Right cardiac atrium (tissue), 5 donors: ENCODE measurements at regions not wholly inside any gene's neighbourhood (a gene's known extent, or its start where the extent isn't known, plus 50 kb on each side); places are given as distances from the start of the nearest gene placed in this dataset.
"Not testable (repeated sequence)": the region's sequence is repeated elsewhere in the genome, so short reads cannot be mapped to it uniquely, and the experiment has no call there.

Source experiments
- ATAC-seq, 2 donors: fragments of 200-7000 bp; cut with Tn5 transposase; one replicate each; pipeline versions ENCODE4 v1.8.0 to v1.9.1; 2020; ENCODE audit warnings: moderate library complexity in 2 of 2, mild to moderate bottlenecking in 1 of 2
- DNase-seq, 3 donors: peaks; one replicate each; pipeline ENCODE4 v3.0.0-alpha.2; 2020
- H3K27ac ChIP-seq: one replicate; pipeline ENCODE4 v1.5.1; 2013; ENCODE audit warnings: mild to moderate bottlenecking, low read length, control low read depth, moderate library complexity
- H3K27me3 ChIP-seq: one replicate; pipeline ENCODE4 v1.6.1; 2013; ENCODE audit not compliant: control insufficient read depth, insufficient read depth
- H3K4me1 ChIP-seq: one replicate; pipeline ENCODE4 v1.6.1; 2013; ENCODE audit warnings: low read length; ENCODE audit not compliant: control insufficient read depth, insufficient read depth
- H3K4me3 ChIP-seq: one replicate; pipeline ENCODE4 v1.5.1; 2013; ENCODE audit warnings: low read length, control low read depth
- H3K9me3 ChIP-seq: one replicate; pipeline ENCODE4 v1.6.1; 2013; ENCODE audit warnings: low read length; ENCODE audit not compliant: control insufficient read depth
- WGBS: extraction: QIAGEN DNeasy Blood & Tissue Kit; methylation state at CpG from one replicate; pipeline ENCODE4 v1.1.7; 2013; 5-methylcytosine and 5-hydroxymethylcytosine counted together
- intact Hi-C, 4 donors: fragments of 100-400 bp; cut with DNase I; formaldehyde crosslinking; loops; one replicate each; pipeline versions ENCODE4 v1.11.0 to v1.14.0; 2022 to 2023
- donor health status: healthy with polysubstance abuse.
- donor health status: DM: no; HTN: yes; CAD: no.
- donor health status: DM: no; HTN: no; CAD: no.
- donor health status: DM: no; HTN: yes; CAD: no; lungs with severe emphysema.
- donor health status: DM: yes; HTN: yes; CAD: no.

DNA sequence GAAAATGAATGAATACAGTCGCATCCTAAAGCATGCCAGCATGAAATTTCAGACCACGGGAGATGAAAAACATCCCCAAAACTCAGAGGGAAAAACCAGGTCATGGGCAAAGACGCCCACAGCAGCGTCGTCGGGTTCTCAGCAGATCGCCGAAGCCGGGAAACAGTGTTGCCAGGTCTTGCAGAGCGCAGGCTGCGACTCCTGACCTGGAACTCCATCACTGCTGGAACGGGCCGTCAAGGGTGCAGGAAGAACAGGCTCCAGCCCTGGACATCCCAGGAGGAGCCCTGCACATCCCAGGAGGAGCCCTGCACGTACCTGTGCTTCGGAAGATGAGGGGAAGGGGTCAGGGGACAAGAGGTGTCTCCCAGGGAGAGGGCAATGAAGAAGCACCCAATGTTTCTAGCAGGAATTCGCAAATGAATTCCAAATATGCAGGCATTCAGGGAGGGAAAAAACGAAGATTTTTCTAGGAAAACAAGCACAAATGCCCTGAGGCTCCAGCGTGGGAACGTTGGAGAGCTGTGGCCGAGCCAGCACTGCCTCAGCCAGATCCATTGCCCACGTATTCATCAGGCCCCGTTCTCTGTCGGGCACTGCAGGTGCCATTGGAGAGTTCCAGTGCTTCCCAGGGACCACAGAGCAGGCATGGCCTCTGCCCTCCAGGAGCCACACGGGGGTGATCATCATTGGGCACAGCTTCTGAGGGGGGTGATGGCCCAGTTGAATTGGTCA is 1110.4 kb downstream of the BRD1 start:
- 68% methylated on average over 24 of the region's 24 CpGs for WGBS
- no peaks in the 10 kb centered on the region for H3K9me3 ChIP-seq
- H3K4me3 ChIP-seq = no peak overlapping the region
- DNase-seq (peak in 1 of 3 donors; percentile 30), ATAC-seq (no peak)
- no peaks in the 10 kb centered on the region for H3K27me3 ChIP-seq
- no peaks in the 10 kb centered on the region for H3K4me1 ChIP-seq
- intact Hi-C loops = no loop called here
- no peak overlapping the region for H3K27ac ChIP-seq

DNA sequence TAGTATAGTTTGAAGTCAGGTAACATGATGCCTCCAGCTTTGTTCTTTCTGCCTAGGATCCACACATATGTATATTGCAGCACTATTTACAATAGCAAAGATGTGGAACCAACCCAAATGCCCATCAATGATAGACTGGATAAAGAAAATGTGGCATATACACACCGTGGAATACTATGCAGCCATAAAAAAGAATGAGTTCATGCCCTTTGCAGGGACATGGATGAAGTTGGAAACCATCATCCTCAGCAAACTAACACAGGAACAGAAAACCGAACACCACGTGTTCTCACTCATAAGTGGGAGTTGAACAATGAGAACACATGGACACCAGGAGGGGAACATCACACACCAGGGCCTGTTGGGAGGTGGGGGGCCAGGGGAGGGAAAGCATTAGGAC is 1111.5 kb downstream of the BRD1 start:
- H3K4me3 ChIP-seq, H3K9me3 ChIP-seq, H3K4me1 ChIP-seq, H3K27ac ChIP-seq, ATAC-seq, intact Hi-C loops, H3K27me3 ChIP-seq: not testable (repeated sequence)
- WGBS = 92% methylated on average over 3 of the region's 3 CpGs
- peak in 1 of 3 donors; percentile 21 for DNase-seq

DNA sequence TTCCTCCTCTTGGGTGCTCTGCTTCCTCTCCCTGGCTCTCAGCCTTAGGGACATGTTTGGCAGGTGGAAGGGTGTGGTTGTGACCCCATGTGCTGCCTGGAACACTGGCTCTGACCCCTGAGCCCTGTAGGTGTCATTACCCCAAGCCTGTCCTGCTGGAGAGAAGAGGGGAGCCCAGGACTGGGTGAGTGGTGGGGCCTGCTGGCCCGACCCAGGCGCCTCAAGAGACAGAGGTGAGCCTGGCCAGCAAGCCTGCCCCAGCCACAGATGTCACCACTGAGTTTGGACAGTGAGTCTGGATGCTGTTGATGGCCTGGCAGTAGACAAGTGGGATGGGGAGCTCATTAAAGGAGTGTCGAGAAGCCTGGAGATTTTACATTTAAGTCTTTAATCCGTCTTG is 1112.2 kb downstream of the BRD1 start:
- H3K27ac ChIP-seq = no peak overlapping the region
- DNase-seq (peak in 1 of 3 donors; percentile 24), ATAC-seq (no peak)
- intact Hi-C loops = no loop called here
- no peak overlapping the region for H3K4me3 ChIP-seq
- 79% methylated on average over 4 of the region's 4 CpGs for WGBS
- H3K27me3 ChIP-seq = no peaks in the 10 kb centered on the region
- H3K9me3 ChIP-seq = no peaks in the 10 kb centered on the region
- no peaks in the 10 kb centered on the region for H3K4me1 ChIP-seq

DNA sequence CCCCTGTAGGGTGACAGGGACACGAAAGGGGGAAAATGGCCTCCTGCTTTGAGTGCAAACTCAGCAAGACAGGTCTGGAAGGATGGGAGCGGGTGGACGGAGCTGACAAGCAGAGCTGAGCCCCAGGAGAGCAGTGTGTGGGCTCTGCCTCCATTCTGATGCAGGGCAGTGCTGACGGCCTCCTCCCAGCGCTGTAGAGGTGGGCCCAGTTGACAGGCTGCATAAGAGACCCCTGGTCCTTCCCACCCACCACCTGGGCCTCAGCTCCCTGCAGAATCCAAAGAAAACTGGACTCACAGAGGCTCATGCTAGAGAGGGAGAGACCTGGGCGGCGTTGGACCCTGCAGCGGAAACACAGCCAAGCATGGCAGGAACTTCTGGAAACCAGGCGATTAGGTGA is 1113.4 kb downstream of the BRD1 start:
- DNase-seq = peak in 1 of 3 donors; percentile 20
- H3K4me3 ChIP-seq = no peak overlapping the region
- 89% methylated on average over 9 of the region's 9 CpGs for WGBS
- H3K27me3 ChIP-seq = no peaks in the 10 kb centered on the region
- no peaks in the 10 kb centered on the region for H3K4me1 ChIP-seq
- no peaks in the 10 kb centered on the region for H3K9me3 ChIP-seq
- no peak for ATAC-seq
- H3K27ac ChIP-seq = no peak overlapping the region
- intact Hi-C loops = no loop called here

DNA sequence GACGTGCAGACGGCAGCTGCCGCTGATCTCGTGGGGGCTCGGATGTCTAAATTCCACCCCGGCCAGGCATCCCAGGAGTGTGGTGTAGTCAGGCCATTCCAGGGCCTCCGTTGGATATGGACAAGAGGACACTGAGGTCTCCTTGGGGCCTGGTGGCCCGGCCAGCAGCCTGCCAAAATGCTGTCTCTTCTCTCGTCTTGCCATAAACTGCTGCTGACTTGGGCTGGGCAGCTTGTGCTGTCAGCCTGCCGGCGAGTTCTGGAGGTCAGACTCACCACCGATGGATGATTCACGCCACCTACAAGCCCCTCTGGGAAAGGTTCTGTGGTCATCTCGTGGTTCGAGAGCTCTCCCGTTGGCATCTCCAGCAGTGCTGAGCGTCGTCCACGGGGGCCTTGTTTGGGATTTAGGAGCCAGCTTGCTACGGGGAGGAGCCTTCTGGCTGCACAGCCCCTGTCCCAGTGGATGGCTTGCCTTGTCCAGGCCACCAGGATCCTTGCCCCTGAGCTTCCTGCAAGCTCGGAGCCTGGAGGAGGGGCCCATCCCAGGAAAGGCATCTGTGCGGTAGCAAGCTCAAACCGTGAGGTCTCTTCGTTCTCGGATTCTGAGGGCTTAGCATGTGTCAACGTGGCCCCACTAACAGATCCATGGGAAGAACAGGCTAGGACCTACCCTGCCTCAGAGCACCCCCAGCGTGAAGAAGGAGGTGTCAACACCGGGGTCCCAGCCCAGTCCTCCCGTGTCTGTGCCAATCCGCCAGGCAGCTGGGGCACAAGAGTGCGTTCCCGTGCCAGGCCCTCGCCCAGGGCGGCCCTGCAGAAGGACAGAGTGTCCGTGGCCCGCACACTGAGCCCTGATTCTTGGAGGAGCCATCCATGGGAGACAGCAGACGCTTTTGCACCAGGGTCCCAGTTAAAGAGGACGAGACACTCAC is 1114.1 kb downstream of the BRD1 start:
- intact Hi-C loops = no loop called here
- DNase-seq = peak in 2 of 3 donors; percentile 15 to 23
- Histone ChIP-seq H3K4me3 (no peak overlapping the region), H3K9me3 (no peaks in the 10 kb centered on the region), H3K27ac (no peak overlapping the region), H3K27me3 (no peaks in the 10 kb centered on the region), H3K4me1 (no peaks in the 10 kb centered on the region)
- 82% methylated on average over 38 of the region's 38 CpGs for WGBS
- ATAC-seq = peak in 1 of 2 donors; percentile 30

DNA sequence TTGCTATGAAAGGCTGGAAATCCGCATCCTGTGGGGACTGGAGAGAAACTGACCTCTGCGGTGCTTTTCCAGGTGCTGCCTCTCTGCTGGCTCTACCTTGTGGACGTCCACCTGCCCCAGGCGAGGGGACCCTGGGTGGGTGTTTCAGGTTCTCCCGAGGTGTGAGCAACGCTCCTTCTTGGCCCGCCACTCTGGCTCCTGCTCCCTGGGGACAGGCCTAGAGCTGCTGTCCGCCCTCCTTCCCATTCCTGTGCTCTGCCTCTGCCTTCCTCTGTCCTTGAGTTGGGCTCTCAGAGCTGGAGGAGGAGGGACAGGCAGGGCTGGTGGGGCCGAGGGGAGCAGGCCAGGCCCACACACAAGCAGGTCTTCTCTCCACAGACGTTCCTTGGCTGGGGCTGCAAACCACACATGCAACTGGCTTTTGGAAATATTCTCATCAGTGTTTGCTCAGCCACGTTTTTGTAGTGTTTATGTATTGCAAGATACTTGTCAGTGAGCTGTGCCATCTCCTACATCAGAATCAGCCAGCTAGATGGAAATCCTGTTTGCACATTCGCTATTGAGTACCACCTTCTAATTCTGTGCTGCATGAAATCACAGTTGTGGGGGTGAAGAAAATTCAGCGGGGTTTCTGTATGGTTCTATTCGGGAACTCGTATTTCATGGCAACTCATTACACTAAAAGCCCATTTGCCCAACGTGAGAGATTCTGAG is 1115.0 kb downstream of the BRD1 start:
- ATAC-seq (no peak), DNase-seq (peak in 2 of 3 donors; percentile 4)
- Histone ChIP-seq H3K9me3 (no peaks in the 10 kb centered on the region), H3K4me1 (no peaks in the 10 kb centered on the region), H3K27ac (no peak overlapping the region), H3K4me3 (no peak overlapping the region), H3K27me3 (no peaks in the 10 kb centered on the region)
- intact Hi-C loops = no loop called here
- 72% methylated on average over 16 of the region's 16 CpGs for WGBS

DNA sequence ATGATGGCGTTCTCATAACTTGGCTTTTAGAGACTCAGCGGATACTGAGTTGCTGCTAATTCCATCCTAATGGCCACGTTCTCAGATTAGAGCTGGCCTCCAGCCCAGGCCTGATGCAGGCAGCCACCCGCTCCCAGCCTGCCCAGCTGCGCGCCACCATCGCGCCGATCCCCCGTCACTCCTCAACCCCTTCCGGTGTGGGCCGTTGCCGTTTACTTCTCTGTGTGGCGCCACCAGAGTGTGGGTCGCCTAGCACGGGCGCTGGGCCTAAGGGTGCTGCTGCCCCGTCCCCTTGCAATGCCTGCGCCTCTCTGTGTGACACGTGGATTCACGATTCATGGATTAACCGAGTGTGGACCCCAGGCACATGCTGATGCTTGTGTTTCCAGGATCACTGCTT is 1116.0 kb downstream of the BRD1 start:
- Histone ChIP-seq H3K27me3 (no peaks in the 10 kb centered on the region), H3K4me1 (no peaks in the 10 kb centered on the region), H3K9me3 (no peaks in the 10 kb centered on the region), H3K27ac (no peak overlapping the region), H3K4me3 (no peak overlapping the region)
- ATAC-seq (no peak), DNase-seq (no peak)
- 86% methylated on average over 22 of the region's 22 CpGs for WGBS
- intact Hi-C loops = no loop called here

DNA sequence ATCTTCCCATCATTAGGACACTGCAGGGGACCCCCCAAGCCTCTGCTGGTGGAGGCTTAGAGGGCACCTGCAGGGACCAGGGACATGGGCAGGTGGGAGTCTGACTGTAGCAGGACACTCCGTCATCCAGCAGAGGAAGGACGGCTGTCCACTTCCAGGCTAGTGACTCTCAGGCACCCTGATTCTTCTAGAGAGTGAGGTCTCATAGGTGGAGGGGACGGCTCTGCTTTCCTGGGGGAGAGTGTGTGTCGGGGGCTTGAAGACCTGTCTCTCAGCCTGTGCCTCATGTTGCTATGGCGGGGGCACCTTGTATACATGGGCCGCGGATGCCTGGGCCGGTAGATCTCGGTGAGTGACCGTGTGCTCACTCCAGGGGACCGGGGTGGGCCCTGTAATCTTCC is 1116.6 kb downstream of the BRD1 start:
- intact Hi-C loops = no loop called here
- Histone ChIP-seq H3K4me3 (no peak overlapping the region), H3K9me3 (no peaks in the 10 kb centered on the region), H3K27me3 (no peaks in the 10 kb centered on the region), H3K27ac (no peak overlapping the region), H3K4me1 (no peaks in the 10 kb centered on the region)
- no peak for DNase-seq
- 84% methylated on average over 11 of the region's 11 CpGs for WGBS
- ATAC-seq = no peak

DNA sequence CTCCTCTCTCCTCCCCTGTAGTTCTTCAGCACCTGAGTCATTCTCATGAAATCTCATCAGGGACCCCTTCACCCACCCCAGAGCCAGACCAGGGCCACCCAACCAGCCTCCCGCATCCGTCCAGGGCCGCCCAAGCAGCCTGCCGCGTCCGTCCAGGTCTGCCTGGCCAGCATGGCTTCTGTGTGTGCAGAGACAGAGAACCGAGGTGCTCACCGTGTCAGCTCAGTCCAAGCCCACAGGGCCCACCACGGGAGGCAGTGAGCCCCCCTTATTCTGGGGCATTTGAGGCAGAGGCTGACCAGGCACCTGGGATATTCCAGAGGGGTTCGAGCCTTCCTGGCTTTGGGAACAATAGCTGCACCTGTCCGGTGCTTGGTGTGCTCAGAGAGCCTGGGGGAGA is 1117.3 kb downstream of the BRD1 start:
- peak in 2 of 3 donors; percentile 8 to 25 for DNase-seq
- WGBS = 76% methylated on average over 11 of the region's 11 CpGs
- Histone ChIP-seq H3K27ac (no peak overlapping the region), H3K27me3 (no peaks in the 10 kb centered on the region), H3K4me3 (no peak overlapping the region), H3K4me1 (no peaks in the 10 kb centered on the region), H3K9me3 (no peaks in the 10 kb centered on the region)
- no peak for ATAC-seq
- intact Hi-C loops = no loop called here

DNA sequence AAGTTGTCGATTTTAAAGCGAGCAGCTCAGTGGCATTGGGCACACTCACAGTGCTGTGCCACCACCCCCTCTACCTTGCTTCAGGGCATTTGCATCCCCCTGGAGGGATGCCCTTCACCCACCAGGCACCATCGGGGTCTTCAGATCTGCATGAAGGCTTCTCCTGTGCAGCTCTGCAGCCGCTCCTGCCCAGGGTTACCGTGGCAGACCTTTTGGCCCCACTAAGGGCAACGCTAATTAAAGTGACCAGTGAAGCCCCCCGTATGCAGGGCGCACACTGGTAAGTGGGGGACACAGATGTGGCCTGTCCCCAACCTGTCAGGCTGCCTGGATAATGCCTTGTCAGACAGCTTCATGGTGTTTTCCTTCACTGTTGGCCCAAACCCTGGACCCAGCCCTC is 1117.7 kb downstream of the BRD1 start:
- no peaks in the 10 kb centered on the region for H3K27me3 ChIP-seq
- WGBS = 84% methylated on average over 8 of the region's 8 CpGs
- no peaks in the 10 kb centered on the region for H3K4me1 ChIP-seq
- H3K27ac ChIP-seq = no peak overlapping the region
- H3K4me3 ChIP-seq = no peak overlapping the region
- no peaks in the 10 kb centered on the region for H3K9me3 ChIP-seq
- intact Hi-C loops = no loop called here
- DNase-seq (peak in 2 of 3 donors; percentile 4 to 9), ATAC-seq (no peak)

DNA sequence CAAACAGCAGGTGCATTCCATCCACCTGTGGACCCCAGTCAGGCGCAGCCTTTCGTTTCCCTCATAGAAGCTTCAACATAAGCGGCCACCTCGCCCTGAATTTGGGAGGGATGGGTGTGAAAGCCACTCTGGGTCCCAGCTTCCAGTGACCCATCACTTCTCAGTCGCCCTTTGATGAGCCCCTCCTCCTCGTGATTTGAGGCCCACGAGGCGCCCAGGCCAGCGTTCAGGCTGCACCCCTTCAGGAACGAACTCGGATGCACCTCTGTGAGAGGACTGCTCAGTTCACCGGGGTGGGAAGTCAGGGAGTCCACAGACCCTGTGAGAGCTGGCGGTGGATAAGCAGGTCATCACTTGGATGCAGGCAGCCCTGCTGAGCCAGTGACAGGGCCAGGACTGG is 1118.2 kb downstream of the BRD1 start:
- peak in 1 of 3 donors; percentile 22 for DNase-seq

More for the DNA sequence above, 1118.2 kb downstream of the BRD1 start:
- H3K27ac ChIP-seq = no peak overlapping the region
- H3K4me1 ChIP-seq = no peaks in the 10 kb centered on the region
- WGBS = 81% methylated on average over 13 of the region's 13 CpGs
- H3K4me3 ChIP-seq = no peak overlapping the region
- H3K9me3 ChIP-seq = no peaks in the 10 kb centered on the region
- no peak for ATAC-seq
- intact Hi-C loops = no loop called here
- no peaks in the 10 kb centered on the region for H3K27me3 ChIP-seq
